PFSK-1 (cell line): ENCODE measurements at regions not wholly inside any gene's neighbourhood (a gene's known extent, or its start where the extent isn't known, plus 50 kb on each side); places are given as distances from the start of the nearest gene placed in this dataset.

Experiments
- POLR2AphosphoS5 ChIP-seq: IDR thresholded peaks from 2 replicates; pipeline ENCODE4 v1.6.1; 2012; ENCODE audit warnings: low read depth, mild to moderate bottlenecking, control low read depth, low read length, moderate library complexity
- TAF1 ChIP-seq: IDR thresholded peaks from 2 replicates; pipeline ENCODE4 v1.6.1; 2012; ENCODE audit warnings: low read length, control low read depth, borderline replicate concordance; ENCODE audit not compliant: insufficient read depth

GRCh38 chr2:234391625-234392024 is 105.3 kb downstream of the ARL4C start:
- TF ChIP-seq TAF1, result no peak
- no peak for TF ChIP-seq POLR2AphosphoS5
